CD4-positive, alpha-beta T cell (primary cell): ENCODE measurements at regions not wholly inside any gene's neighbourhood (a gene's known extent, or its start where the extent isn't known, plus 50 kb on each side); places are given as distances from the start of the nearest gene placed in this dataset.

Source experiments
- ATAC-seq: fragments of 200-7000 bp; cut with Tn5 transposase; one replicate; pipeline ENCODE4 v1.10.0; 2022; ENCODE audit warnings: mild to moderate bottlenecking; ENCODE audit not compliant: poor library complexity
- CTCF ChIA-PET: fragments of 350-600 bp; sonication (Branson Sonifier 250); formaldehyde crosslinking; loops from one replicate; lab custom pipeline; 2021; ENCODE audit warnings: antibody characterized with exemption, inconsistent platforms; lab: Charles Lee
- POLR2A ChIA-PET: fragments of 350-600 bp; sonication (Branson Sonifier 250); formaldehyde crosslinking; loops from one replicate; lab custom pipeline; 2021; ENCODE audit warnings: antibody characterized with exemption, inconsistent platforms; lab: Charles Lee
- DNase-seq, 14 experiments: peaks; one replicate each; pipeline ENCODE4 v3.0.0-alpha.2; 2013 to 2020; ENCODE audit warnings: mixed read lengths in 2 of 14
- H3K27ac ChIP-seq, 2 donors: one replicate each; pipeline versions ENCODE4 v1.5.1 to v1.7.0; 2013; ENCODE audit warnings: low read length in 2 of 2, low read depth in 1 of 2, mild to moderate bottlenecking in 1 of 2
- H3K27me3 ChIP-seq, 2 experiments: 1 replicate in 1 of 2; 2 replicates in 1 of 2; pipeline versions ENCODE4 v1.6.1 to v1.7.0; 2013; ENCODE audit warnings: low read length in 2 of 2, control low read depth in 1 of 2, mild to moderate bottlenecking in 1 of 2, moderate library complexity in 1 of 2; ENCODE audit not compliant: insufficient read depth in 2 of 2, control insufficient read depth in 1 of 2
- H3K36me3 ChIP-seq: one replicate; pipeline ENCODE4 v1.6.1; 2013; ENCODE audit warnings: low read length, control low read depth; ENCODE audit not compliant: insufficient read depth
- H3K4me1 ChIP-seq: one replicate; pipeline ENCODE4 v1.6.1; 2013; ENCODE audit warnings: low read length, control low read depth; ENCODE audit not compliant: insufficient read depth
- H3K4me3 ChIP-seq: one replicate; pipeline ENCODE4 v1.5.1; 2013; ENCODE audit warnings: mild to moderate bottlenecking, low read length, moderate library complexity
- H3K9me3 ChIP-seq, 2 experiments: 1 replicate in 1 of 2; 2 replicates in 1 of 2; pipeline versions ENCODE4 v1.6.1 to v1.7.0; 2013; ENCODE audit warnings: low read length in 2 of 2, mild to moderate bottlenecking in 2 of 2, control low read depth in 1 of 2, moderate library complexity in 1 of 2; ENCODE audit not compliant: control insufficient read depth in 1 of 2, insufficient read depth in 1 of 2
- H3K27ac Mint-ChIP-seq: one replicate; pipeline ENCODE4 v1.8.0; 2020; ENCODE audit warnings: mixed read lengths
- H3K27me3 Mint-ChIP-seq: one replicate; pipeline ENCODE4 v1.8.0; 2021; ENCODE audit warnings: mixed read lengths
- H3K36me3 Mint-ChIP-seq: one replicate; pipeline ENCODE4 v1.8.0; 2021; ENCODE audit warnings: low read depth, mixed read lengths
- H3K4me1 Mint-ChIP-seq: one replicate; pipeline ENCODE4 v1.8.0; 2021; ENCODE audit warnings: low read depth, mixed read lengths
- H3K4me3 Mint-ChIP-seq: one replicate; pipeline ENCODE4 v1.8.0; 2020; ENCODE audit warnings: mild to moderate bottlenecking, mixed read lengths
- H3K9me3 Mint-ChIP-seq: one replicate; pipeline ENCODE4 v1.8.0; 2020; ENCODE audit warnings: mixed read lengths
- intact Hi-C, 2 experiments: fragments of 100-400 bp; cut with DNase I in 1 of 2; cut with micrococcal nuclease in 1 of 2; formaldehyde crosslinking; loops; one replicate each; pipeline versions ENCODE4 v1.15.1 to v1.9.0; 2023 to 2025; cut with DNase I, micrococcal nuclease
- TF ChIP-seq, protein P1 (sequence below): fragments of 200-600 bp; IDR thresholded peaks from one replicate; pipeline ENCODE4 v1.8.0; 2022; ENCODE audit warnings: antibody characterized with exemption, mild to moderate bottlenecking

DNA sequence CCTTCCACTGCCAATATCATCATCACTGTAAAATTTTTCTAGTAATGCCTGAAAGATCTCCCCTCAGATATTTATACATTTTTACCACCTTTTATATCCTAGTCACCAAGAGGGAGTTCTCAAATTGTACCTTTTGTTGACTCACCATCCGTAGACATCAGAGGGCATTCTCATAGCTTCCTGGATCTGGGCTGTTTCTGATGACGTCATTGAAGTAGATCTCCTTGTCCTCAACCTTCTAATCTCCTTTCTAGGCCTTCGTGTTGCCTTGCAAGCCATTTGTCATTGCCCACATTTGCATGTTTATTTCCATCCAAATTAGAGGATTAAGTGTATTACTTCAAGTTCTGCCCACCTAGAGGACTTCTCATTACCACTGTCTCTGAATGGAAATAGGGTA is 193.4 kb upstream of the NRXN1 start:
- peaks cover 4 to 8% of the 10 kb centered on the region in 2 experiments for H3K9me3 ChIP-seq
- no peaks in the 10 kb centered on the region for H3K27me3 Mint-ChIP-seq
- TF ChIP-seq, protein P1, sequence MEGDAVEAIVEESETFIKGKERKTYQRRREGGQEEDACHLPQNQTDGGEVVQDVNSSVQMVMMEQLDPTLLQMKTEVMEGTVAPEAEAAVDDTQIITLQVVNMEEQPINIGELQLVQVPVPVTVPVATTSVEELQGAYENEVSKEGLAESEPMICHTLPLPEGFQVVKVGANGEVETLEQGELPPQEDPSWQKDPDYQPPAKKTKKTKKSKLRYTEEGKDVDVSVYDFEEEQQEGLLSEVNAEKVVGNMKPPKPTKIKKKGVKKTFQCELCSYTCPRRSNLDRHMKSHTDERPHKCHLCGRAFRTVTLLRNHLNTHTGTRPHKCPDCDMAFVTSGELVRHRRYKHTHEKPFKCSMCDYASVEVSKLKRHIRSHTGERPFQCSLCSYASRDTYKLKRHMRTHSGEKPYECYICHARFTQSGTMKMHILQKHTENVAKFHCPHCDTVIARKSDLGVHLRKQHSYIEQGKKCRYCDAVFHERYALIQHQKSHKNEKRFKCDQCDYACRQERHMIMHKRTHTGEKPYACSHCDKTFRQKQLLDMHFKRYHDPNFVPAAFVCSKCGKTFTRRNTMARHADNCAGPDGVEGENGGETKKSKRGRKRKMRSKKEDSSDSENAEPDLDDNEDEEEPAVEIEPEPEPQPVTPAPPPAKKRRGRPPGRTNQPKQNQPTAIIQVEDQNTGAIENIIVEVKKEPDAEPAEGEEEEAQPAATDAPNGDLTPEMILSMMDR: no peak
- H3K4me1 ChIP-seq: no peaks in the 10 kb centered on the region
- ChIA-PET POLR2A (no interaction called here), CTCF (no interaction called here)
- no peak overlapping the region for H3K4me3 Mint-ChIP-seq
- no peaks in the 10 kb centered on the region for H3K36me3 ChIP-seq
- peaks cover 7% of the 10 kb centered on the region for H3K9me3 Mint-ChIP-seq
- no peaks in the 10 kb centered on the region for H3K27me3 ChIP-seq
- H3K4me3 ChIP-seq: no peak overlapping the region
- no peak for DNase-seq
- no peaks in the 10 kb centered on the region for H3K36me3 Mint-ChIP-seq
- no peaks in the 10 kb centered on the region for H3K4me1 Mint-ChIP-seq
- H3K27ac Mint-ChIP-seq: no peak overlapping the region
- no peak overlapping the region for H3K27ac ChIP-seq
- intact Hi-C loops: no loop called here
- ATAC-seq: no peak

DNA sequence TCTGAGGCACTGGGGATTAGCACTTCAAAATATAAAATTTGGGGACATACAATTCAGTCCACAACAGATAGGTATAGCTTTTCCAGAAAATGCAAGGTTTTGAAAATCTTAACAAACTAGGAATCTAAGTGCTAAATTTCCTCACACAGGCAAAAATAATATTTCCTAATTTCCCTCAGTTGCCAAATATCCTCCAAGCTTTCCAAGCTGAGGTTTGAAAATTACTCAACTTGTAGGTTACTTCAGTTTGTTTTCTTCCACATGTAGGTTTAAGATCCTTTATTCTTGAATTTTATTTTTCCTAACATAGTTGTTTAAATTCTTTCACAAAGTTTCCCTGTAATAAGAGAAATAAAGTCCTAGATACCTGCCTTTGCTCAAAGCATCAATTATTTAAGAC is 192.9 kb upstream of the NRXN1 start:
- no peaks in the 10 kb centered on the region for H3K27me3 ChIP-seq
- ATAC-seq (no peak), DNase-seq (no peak)
- H3K27ac ChIP-seq: no peak overlapping the region
- ChIA-PET POLR2A (no interaction called here), CTCF (no interaction called here)
- no peaks in the 10 kb centered on the region for H3K36me3 ChIP-seq
- no peaks in the 10 kb centered on the region for H3K4me1 ChIP-seq
- peaks cover 7% of the 10 kb centered on the region for H3K9me3 Mint-ChIP-seq
- H3K36me3 Mint-ChIP-seq: no peaks in the 10 kb centered on the region
- intact Hi-C loops: no loop called here
- no peak overlapping the region for H3K4me3 ChIP-seq
- no peak overlapping the region for H3K27ac Mint-ChIP-seq
- H3K4me1 Mint-ChIP-seq: no peaks in the 10 kb centered on the region
- H3K9me3 ChIP-seq: peaks cover 4 to 8% of the 10 kb centered on the region in 2 experiments
- TF ChIP-seq, protein P1: no peak
- no peak overlapping the region for H3K4me3 Mint-ChIP-seq
- H3K27me3 Mint-ChIP-seq: no peaks in the 10 kb centered on the region

- Mint-ChIP-seq H3K4me3 (no peak overlapping the region), H3K27ac (no peak overlapping the region), H3K27me3 (no peaks in the 10 kb centered on the region), H3K9me3 (peaks cover 8% of the 10 kb centered on the region), H3K36me3 (no peaks in the 10 kb centered on the region), H3K4me1 (no peaks in the 10 kb centered on the region)
- Histone ChIP-seq H3K9me3 (peaks cover 0 to 5% of the 10 kb centered on the region in 2 experiments), H3K27ac (no peak overlapping the region), H3K4me3 (no peak overlapping the region), H3K4me1 (no peaks in the 10 kb centered on the region), H3K27me3 (no peaks in the 10 kb centered on the region), H3K36me3 (no peaks in the 10 kb centered on the region)
- intact Hi-C loops: no loop called here
- TF ChIP-seq, protein P1: no peak
- CTCF ChIA-PET: no interaction called here
- DNase-seq (no peak), ATAC-seq (no peak)
- POLR2A ChIA-PET: no interaction called here
Observed at GRCh38 chr2:51222106-51222505, 190.2 kb upstream of the NRXN1 start.
